ENCODE measurements at regions not wholly inside any gene's neighbourhood (a gene's known extent, or its start where the extent isn't known, plus 50 kb on each side); places are given as distances from the start of the nearest gene placed in this dataset.

DNA sequence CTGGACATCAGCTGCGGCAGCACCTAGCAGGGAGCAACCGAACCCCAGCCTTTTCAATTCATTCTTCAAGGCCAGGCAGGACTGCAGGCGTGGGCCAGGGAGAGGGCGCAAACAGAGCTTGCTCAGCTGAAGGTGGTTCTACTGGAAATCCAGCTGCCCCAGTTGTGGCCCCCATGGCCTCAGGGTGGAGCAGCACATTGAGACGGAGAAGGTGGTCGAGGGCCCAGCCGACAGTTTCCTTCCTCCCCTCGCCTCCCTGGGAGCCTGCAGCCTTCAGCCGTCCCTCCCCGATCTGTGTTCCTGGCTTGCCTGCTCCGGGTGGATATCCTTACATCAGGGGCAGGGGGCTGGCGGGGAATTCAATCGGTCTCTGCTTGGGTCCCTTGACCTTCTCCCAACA is 217.8 kb downstream of the ANKRD60 start:
- H2BK120ac ChIP-seq (ENCODE audit: insufficient read depth, low read length, poor library complexity): no peak overlapping the region
- no peak overlapping the region for H3K23ac ChIP-seq (ENCODE audit: low read length)
- no peaks in the 10 kb centered on the region for H3K27me3 ChIP-seq (ENCODE audit: insufficient read depth, low read length)
- no peak overlapping the region for H2BK5ac ChIP-seq (ENCODE audit: low read depth, low read length, poor library complexity)
- no peak overlapping the region for H2AK5ac ChIP-seq (ENCODE audit: low read length)
- H3K9ac ChIP-seq (ENCODE audit: low read length): no peak overlapping the region
- no peak overlapping the region for H4K12ac ChIP-seq (ENCODE audit: low read depth, low read length)
- H3K9me3 ChIP-seq (ENCODE audit: insufficient read depth, low read depth, low read length): peaks cover 2% of the 10 kb centered on the region
- H3K36me3 ChIP-seq (ENCODE audit: control insufficient read depth in 1 of 2, insufficient read depth in 2 of 2, low read length in 2 of 2): no peaks in the 10 kb centered on the region
- H3K4me2 ChIP-seq (ENCODE audit: low read length): no peak overlapping the region
- no peak overlapping the region for H3K4ac ChIP-seq (ENCODE audit: low read depth, low read length)
- H3K79me2 ChIP-seq (ENCODE audit: control insufficient read depth, insufficient read depth, low read length, poor library complexity): no peaks in the 10 kb centered on the region
- H3K79me1 ChIP-seq (ENCODE audit: low read length): no peaks in the 10 kb centered on the region
- no peak overlapping the region for H4K8ac ChIP-seq (ENCODE audit: low read depth, low read length)
- no peak overlapping the region for H3K18ac ChIP-seq (ENCODE audit: low read length)
- no peak overlapping the region for H2AFZ ChIP-seq (ENCODE audit: insufficient read depth, low read length, poor library complexity)
- no peak overlapping the region for H3K4me3 ChIP-seq (ENCODE audit: low read depth, low read length)
- DNase-seq: no peak
- no peak overlapping the region for H3K27ac ChIP-seq (ENCODE audit: low read depth, low read length)
- H3K4me1 ChIP-seq (ENCODE audit: control insufficient read depth in 1 of 2, insufficient read depth in 2 of 2, low read length in 2 of 2): no peaks in the 10 kb centered on the region
- no peak overlapping the region for H4K91ac ChIP-seq (ENCODE audit: low read depth, low read length)
- WGBS (ENCODE audit: extremely low coverage, insufficient coverage, insufficient read length): no CpG with 5 or more reads among the region's 13 CpGs
- no peak overlapping the region for H2BK12ac ChIP-seq (ENCODE audit: low read length)
- no peak overlapping the region for H3K14ac ChIP-seq (ENCODE audit: low read length)

DNA sequence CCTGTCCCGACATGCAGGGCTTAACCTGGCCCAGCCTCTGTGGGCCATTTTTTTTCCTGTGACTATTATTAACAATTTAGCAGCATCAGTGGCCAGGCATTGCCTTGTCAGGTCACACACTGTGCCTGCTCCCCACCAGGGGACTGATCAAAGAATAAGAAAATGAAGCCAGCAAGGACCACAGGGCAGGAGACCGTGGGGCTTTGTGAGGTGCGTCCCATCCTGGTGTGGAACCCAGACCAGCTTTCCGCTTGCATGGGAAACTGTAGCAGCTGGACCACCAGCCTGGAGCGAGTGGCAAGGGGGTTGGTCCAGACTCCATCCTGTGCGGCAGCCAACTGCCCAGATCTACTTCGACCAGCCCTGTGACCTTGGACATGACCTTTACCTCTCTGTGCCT is 218.3 kb downstream of the ANKRD60 start:
- no peak overlapping the region for H2BK5ac ChIP-seq (ENCODE audit: low read depth, low read length, poor library complexity)
- H3K23ac ChIP-seq (ENCODE audit: low read length): no peak overlapping the region
- no peaks in the 10 kb centered on the region for H3K36me3 ChIP-seq (ENCODE audit: control insufficient read depth in 1 of 2, insufficient read depth in 2 of 2, low read length in 2 of 2)
- no peak overlapping the region for H4K91ac ChIP-seq (ENCODE audit: low read depth, low read length)
- H3K9ac ChIP-seq (ENCODE audit: low read length): no peak overlapping the region
- no peak overlapping the region for H2AFZ ChIP-seq (ENCODE audit: insufficient read depth, low read length, poor library complexity)
- H3K18ac ChIP-seq (ENCODE audit: low read length): no peak overlapping the region
- DNase-seq: no peak
- H2BK120ac ChIP-seq (ENCODE audit: insufficient read depth, low read length, poor library complexity): no peak overlapping the region
- no peak overlapping the region for H3K4me2 ChIP-seq (ENCODE audit: low read length)
- WGBS (ENCODE audit: extremely low coverage, insufficient coverage, insufficient read length): no CpG with 5 or more reads among the region's 7 CpGs
- no peak overlapping the region for H4K12ac ChIP-seq (ENCODE audit: low read depth, low read length)
- no peak overlapping the region for H2AK5ac ChIP-seq (ENCODE audit: low read length)
- H4K8ac ChIP-seq (ENCODE audit: low read depth, low read length): no peak overlapping the region
- no peak overlapping the region for H3K14ac ChIP-seq (ENCODE audit: low read length)
- H3K9me3 ChIP-seq (ENCODE audit: insufficient read depth, low read depth, low read length): peaks cover 2% of the 10 kb centered on the region
- no peaks in the 10 kb centered on the region for H3K4me1 ChIP-seq (ENCODE audit: control insufficient read depth in 1 of 2, insufficient read depth in 2 of 2, low read length in 2 of 2)
- H2BK12ac ChIP-seq (ENCODE audit: low read length): no peak overlapping the region
- H3K4me3 ChIP-seq (ENCODE audit: low read depth, low read length): no peak overlapping the region
- H3K27ac ChIP-seq (ENCODE audit: low read depth, low read length): no peak overlapping the region
- no peak overlapping the region for H3K4ac ChIP-seq (ENCODE audit: low read depth, low read length)
- H3K79me1 ChIP-seq (ENCODE audit: low read length): no peaks in the 10 kb centered on the region
- no peaks in the 10 kb centered on the region for H3K79me2 ChIP-seq (ENCODE audit: control insufficient read depth, insufficient read depth, low read length, poor library complexity)
- H3K27me3 ChIP-seq (ENCODE audit: insufficient read depth, low read length): no peaks in the 10 kb centered on the region

GRCh38 chr20:58008866-58009265 is 219.6 kb downstream of the ANKRD60 start:
- Histone ChIP-seq H3K9me3 (ENCODE audit: insufficient read depth, low read depth, low read length) (peaks cover 4% of the 10 kb centered on the region), H2AFZ (ENCODE audit: insufficient read depth, low read length, poor library complexity) (no peak overlapping the region), H2BK5ac (ENCODE audit: low read depth, low read length, poor library complexity) (no peak overlapping the region), H4K8ac (ENCODE audit: low read depth, low read length) (no peak overlapping the region), H2BK120ac (ENCODE audit: insufficient read depth, low read length, poor library complexity) (no peak overlapping the region), H3K23ac (ENCODE audit: low read length) (no peak overlapping the region), H3K18ac (ENCODE audit: low read length) (no peak overlapping the region), H3K79me2 (ENCODE audit: control insufficient read depth, insufficient read depth, low read length, poor library complexity) (no peaks in the 10 kb centered on the region), H4K12ac (ENCODE audit: low read depth, low read length) (no peak overlapping the region), H3K9ac (ENCODE audit: low read length) (no peak overlapping the region), H3K27me3 (ENCODE audit: insufficient read depth, low read length) (no peaks in the 10 kb centered on the region), H3K27ac (ENCODE audit: low read depth, low read length) (no peak overlapping the region), H3K79me1 (ENCODE audit: low read length) (no peaks in the 10 kb centered on the region), H3K14ac (ENCODE audit: low read length) (no peak overlapping the region), H4K91ac (ENCODE audit: low read depth, low read length) (no peak overlapping the region), H3K36me3 (ENCODE audit: control insufficient read depth in 1 of 2, insufficient read depth in 2 of 2, low read length in 2 of 2) (no peaks in the 10 kb centered on the region), H3K4me2 (ENCODE audit: low read length) (no peak overlapping the region), H3K4me3 (ENCODE audit: low read depth, low read length) (no peak overlapping the region), H3K4ac (ENCODE audit: low read depth, low read length) (no peak overlapping the region), H3K4me1 (ENCODE audit: control insufficient read depth in 1 of 2, insufficient read depth in 2 of 2, low read length in 2 of 2) (no peaks in the 10 kb centered on the region), H2BK12ac (ENCODE audit: low read length) (no peak overlapping the region), H2AK5ac (ENCODE audit: low read length) (no peak overlapping the region)
- no peak for DNase-seq
- WGBS (ENCODE audit: extremely low coverage, insufficient coverage, insufficient read length): no CpG with 5 or more reads among the region's 4 CpGs

GRCh38 chr20:58008413-58008812 is 220.0 kb downstream of the ANKRD60 start:
- no CpG with 5 or more reads among the region's 13 CpGs for WGBS (ENCODE audit: extremely low coverage, insufficient coverage, insufficient read length)
- peaks cover 4% of the 10 kb centered on the region for H3K9me3 ChIP-seq (ENCODE audit: insufficient read depth, low read depth, low read length)
- H2BK12ac ChIP-seq (ENCODE audit: low read length): no peak overlapping the region
- no peak overlapping the region for H3K23ac ChIP-seq (ENCODE audit: low read length)
- H2BK5ac ChIP-seq (ENCODE audit: low read depth, low read length, poor library complexity): no peak overlapping the region
- no peak overlapping the region for H4K8ac ChIP-seq (ENCODE audit: low read depth, low read length)
- H3K79me1 ChIP-seq (ENCODE audit: low read length): no peaks in the 10 kb centered on the region
- no peak overlapping the region for H2BK120ac ChIP-seq (ENCODE audit: insufficient read depth, low read length, poor library complexity)
- H4K91ac ChIP-seq (ENCODE audit: low read depth, low read length): no peak overlapping the region
- H3K27me3 ChIP-seq (ENCODE audit: insufficient read depth, low read length): no peaks in the 10 kb centered on the region
- no peak overlapping the region for H3K14ac ChIP-seq (ENCODE audit: low read length)
- no peak overlapping the region for H2AFZ ChIP-seq (ENCODE audit: insufficient read depth, low read length, poor library complexity)
- H3K4me2 ChIP-seq (ENCODE audit: low read length): no peak overlapping the region
- no peak overlapping the region for H4K12ac ChIP-seq (ENCODE audit: low read depth, low read length)
- H3K18ac ChIP-seq (ENCODE audit: low read length): no peak overlapping the region
- H3K79me2 ChIP-seq (ENCODE audit: control insufficient read depth, insufficient read depth, low read length, poor library complexity): no peaks in the 10 kb centered on the region
- H3K9ac ChIP-seq (ENCODE audit: low read length): no peak overlapping the region
- H3K4me1 ChIP-seq (ENCODE audit: control insufficient read depth in 1 of 2, insufficient read depth in 2 of 2, low read length in 2 of 2): no peaks in the 10 kb centered on the region
- no peak overlapping the region for H3K4me3 ChIP-seq (ENCODE audit: low read depth, low read length)
- no peak overlapping the region for H3K27ac ChIP-seq (ENCODE audit: low read depth, low read length)
- no peak overlapping the region for H2AK5ac ChIP-seq (ENCODE audit: low read length)
- H3K36me3 ChIP-seq (ENCODE audit: control insufficient read depth in 1 of 2, insufficient read depth in 2 of 2, low read length in 2 of 2): no peaks in the 10 kb centered on the region
- DNase-seq: no peak
- H3K4ac ChIP-seq (ENCODE audit: low read depth, low read length): no peak overlapping the region
